Neural crest cell (in vitro differentiated cells): ENCODE measurements at regions not wholly inside any gene's neighbourhood (a gene's known extent, or its start where the extent isn't known, plus 50 kb on each side); places are given as distances from the start of the nearest gene placed in this dataset.

Experiments used
- DNase-seq: peaks from one replicate; pipeline ENCODE4 v3.0.0; 2021; ENCODE audit warnings: low read depth, mixed read lengths, low spot score
- H3K27ac Mint-ChIP-seq: one replicate; pipeline ENCODE4 v1.8.0; 2021; ENCODE audit warnings: mild to moderate bottlenecking, mixed read lengths; ENCODE audit not compliant: unreplicated experiment
- H3K27me3 Mint-ChIP-seq: 2 replicates; pipeline ENCODE4 v1.8.0; 2021; ENCODE audit warnings: low read depth, mild to moderate bottlenecking, mixed read lengths
- H3K36me3 Mint-ChIP-seq: 2 replicates; pipeline ENCODE4 v1.8.0; 2021; ENCODE audit warnings: low read depth, mild to moderate bottlenecking, mixed read lengths
- H3K4me1 Mint-ChIP-seq: 2 replicates; pipeline ENCODE4 v1.8.0; 2021; ENCODE audit warnings: mixed read lengths
- H3K4me3 Mint-ChIP-seq: one replicate; pipeline ENCODE4 v1.8.0; 2021; ENCODE audit warnings: mild to moderate bottlenecking, mixed read lengths
- H3K9me3 Mint-ChIP-seq: 2 replicates; pipeline ENCODE4 v1.8.0; 2021; ENCODE audit warnings: mixed read lengths
- TF ChIP-seq, protein P1 (sequence below): fragments of 200-600 bp; sonication (generic); conservative IDR thresholded peaks from 2 replicates; pipeline ENCODE4 v1.5.0; 2021; ENCODE audit warnings: antibody characterized with exemption, mild to moderate bottlenecking

DNA sequence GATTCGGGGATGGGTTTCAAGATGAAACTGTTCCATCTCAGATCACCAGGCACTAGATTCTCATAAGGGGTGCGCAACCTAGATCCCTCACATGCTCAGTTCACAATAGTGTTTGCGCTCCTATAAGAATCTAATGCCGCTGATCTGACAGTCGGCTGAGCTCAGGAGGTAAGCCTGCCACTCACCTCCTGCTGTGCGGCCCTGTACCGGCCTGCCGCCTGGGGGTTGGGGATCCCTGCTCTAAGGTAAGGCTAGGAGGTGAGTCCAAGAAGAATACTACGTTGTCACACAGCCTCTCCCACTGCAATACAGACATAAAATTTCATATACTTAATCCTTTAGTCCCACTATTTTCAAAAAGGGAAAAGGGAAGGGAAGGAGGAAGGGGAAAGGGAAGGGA lies 213.4 kb upstream of the HCCS start:
- no peak for DNase-seq
- H3K27me3 Mint-ChIP-seq, result no peaks in the 10 kb centered on the region
- peaks cover 5% of the 10 kb centered on the region for H3K36me3 Mint-ChIP-seq
- no peaks in the 10 kb centered on the region for H3K4me1 Mint-ChIP-seq
- no peak overlapping the region for H3K4me3 Mint-ChIP-seq
- TF ChIP-seq, protein P1, sequence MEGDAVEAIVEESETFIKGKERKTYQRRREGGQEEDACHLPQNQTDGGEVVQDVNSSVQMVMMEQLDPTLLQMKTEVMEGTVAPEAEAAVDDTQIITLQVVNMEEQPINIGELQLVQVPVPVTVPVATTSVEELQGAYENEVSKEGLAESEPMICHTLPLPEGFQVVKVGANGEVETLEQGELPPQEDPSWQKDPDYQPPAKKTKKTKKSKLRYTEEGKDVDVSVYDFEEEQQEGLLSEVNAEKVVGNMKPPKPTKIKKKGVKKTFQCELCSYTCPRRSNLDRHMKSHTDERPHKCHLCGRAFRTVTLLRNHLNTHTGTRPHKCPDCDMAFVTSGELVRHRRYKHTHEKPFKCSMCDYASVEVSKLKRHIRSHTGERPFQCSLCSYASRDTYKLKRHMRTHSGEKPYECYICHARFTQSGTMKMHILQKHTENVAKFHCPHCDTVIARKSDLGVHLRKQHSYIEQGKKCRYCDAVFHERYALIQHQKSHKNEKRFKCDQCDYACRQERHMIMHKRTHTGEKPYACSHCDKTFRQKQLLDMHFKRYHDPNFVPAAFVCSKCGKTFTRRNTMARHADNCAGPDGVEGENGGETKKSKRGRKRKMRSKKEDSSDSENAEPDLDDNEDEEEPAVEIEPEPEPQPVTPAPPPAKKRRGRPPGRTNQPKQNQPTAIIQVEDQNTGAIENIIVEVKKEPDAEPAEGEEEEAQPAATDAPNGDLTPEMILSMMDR, result no peak
- no peak overlapping the region for H3K27ac Mint-ChIP-seq
- peaks cover 9% of the 10 kb centered on the region for H3K9me3 Mint-ChIP-seq

DNA sequence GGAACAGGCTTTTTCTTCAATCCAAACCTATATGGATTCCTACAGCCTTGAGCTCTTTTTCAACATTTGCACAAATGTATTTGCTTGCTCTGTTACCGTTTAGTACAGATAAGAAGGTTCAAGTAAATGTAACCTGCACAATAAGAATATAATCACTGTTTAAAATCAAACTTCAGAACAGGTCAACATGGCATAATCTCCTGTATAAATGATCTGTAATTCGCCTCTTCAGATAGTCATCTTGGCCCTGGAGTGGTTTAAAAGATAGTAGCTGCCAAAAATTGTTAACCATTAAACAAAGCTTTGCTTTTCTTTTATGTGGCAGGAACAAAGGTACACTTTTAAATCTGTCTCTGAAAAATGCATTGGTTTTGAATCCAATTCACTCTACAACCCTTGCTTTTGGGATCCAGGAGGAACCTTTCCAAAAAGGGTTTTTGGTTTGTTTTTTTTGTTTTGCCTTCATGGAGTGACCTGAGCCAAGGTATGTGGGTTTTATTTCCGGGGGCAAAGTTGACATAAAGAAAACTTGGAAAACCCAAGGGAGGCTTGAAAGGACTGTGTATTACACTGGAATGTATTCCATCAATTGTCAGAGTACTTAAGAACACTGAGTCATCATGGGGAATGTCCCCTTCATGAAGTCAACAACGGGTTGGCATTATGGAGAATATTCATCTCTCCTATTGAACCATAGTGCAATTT lies 210.4 kb upstream of the HCCS start:
- H3K4me1 Mint-ChIP-seq, result no peaks in the 10 kb centered on the region
- no peak overlapping the region for H3K27ac Mint-ChIP-seq
- TF ChIP-seq, protein P1, result no peak
- no peaks in the 10 kb centered on the region for H3K27me3 Mint-ChIP-seq
- DNase-seq, result no peak
- peaks cover 12% of the 10 kb centered on the region for H3K36me3 Mint-ChIP-seq
- H3K4me3 Mint-ChIP-seq, result no peak overlapping the region
- peaks cover 11% of the 10 kb centered on the region for H3K9me3 Mint-ChIP-seq

DNA sequence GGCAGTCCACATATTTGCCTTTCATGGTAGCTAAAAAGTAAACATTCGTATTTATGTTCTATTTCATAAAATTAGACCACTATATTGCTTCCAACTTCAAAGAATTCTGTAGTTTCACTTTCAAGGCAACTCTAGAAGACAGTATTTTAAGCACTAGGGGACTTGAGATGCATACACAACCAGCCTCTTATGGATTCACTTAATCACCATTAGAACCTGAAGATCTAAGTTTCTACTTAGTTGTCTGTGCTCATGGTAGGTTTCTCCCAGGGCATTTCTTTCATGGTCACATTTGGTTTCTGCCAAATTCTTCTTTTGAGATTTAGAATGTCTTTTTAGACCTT lies 209.9 kb upstream of the HCCS start:
- Mint-ChIP-seq H3K4me3 (no peak overlapping the region), H3K27ac (no peak overlapping the region), H3K27me3 (no peaks in the 10 kb centered on the region), H3K4me1 (no peaks in the 10 kb centered on the region), H3K36me3 (peaks cover 12% of the 10 kb centered on the region), H3K9me3 (peaks cover 13% of the 10 kb centered on the region)
- TF ChIP-seq, protein P1, result no peak
- DNase-seq, result no peak

DNA sequence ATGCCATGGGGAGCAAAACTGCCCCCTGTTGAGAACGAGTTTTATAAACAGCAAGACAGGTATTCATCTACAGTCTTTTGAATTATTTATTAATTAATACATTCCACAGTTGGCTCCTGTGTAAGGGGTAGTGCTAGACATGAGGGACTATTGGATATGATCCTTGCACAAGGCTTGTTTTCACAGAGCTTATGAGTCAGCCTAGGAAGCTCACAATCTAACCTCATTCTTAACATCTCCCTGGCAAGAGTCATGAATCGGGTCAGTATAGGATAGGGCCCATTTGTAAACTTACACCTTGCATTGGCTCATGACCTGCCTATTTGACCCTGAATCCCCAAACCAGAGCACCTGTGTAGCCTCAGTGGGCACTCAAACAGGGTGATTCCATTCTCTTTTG lies 209.1 kb upstream of the HCCS start:
- no peak for DNase-seq
- Mint-ChIP-seq H3K36me3 (peaks cover 14% of the 10 kb centered on the region), H3K4me3 (no peak overlapping the region), H3K9me3 (peaks cover 15% of the 10 kb centered on the region), H3K4me1 (no peaks in the 10 kb centered on the region), H3K27ac (no peak overlapping the region), H3K27me3 (no peaks in the 10 kb centered on the region)
- TF ChIP-seq, protein P1, result no peak

DNA sequence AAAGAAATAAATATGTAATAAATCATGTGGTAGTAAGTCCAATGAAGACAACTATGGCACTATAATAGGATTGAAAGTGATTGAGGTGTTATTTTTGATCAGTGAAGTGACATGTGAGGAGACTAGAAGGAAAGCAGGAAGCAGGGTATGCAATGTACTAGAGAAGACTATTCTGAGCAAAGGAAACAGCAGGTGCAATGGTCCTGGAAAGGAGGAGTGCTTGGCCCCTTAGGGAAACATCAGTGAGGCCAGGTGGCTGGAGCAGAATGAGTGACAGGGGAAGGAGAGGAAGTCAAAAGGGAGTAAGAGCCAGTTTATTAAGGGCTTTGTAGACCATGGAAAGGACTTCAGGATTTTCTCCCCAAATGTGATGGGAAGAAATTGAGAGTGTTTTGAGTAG lies 207.6 kb upstream of the HCCS start:
- no peak overlapping the region for H3K4me3 Mint-ChIP-seq
- DNase-seq, result no peak
- no peaks in the 10 kb centered on the region for H3K4me1 Mint-ChIP-seq
- TF ChIP-seq, protein P1, result no peak
- peaks cover 18% of the 10 kb centered on the region for H3K9me3 Mint-ChIP-seq
- peaks cover 17% of the 10 kb centered on the region for H3K36me3 Mint-ChIP-seq
- H3K27ac Mint-ChIP-seq, result no peak overlapping the region
- no peaks in the 10 kb centered on the region for H3K27me3 Mint-ChIP-seq
